ENCODE measurements at regions not wholly inside any gene's neighbourhood (a gene's known extent, or its start where the extent isn't known, plus 50 kb on each side); places are given as distances from the start of the nearest gene placed in this dataset.
"Not testable (repeated sequence)": the region's sequence is repeated elsewhere in the genome, so short reads cannot be mapped to it uniquely, and the experiment has no call there.

DNA sequence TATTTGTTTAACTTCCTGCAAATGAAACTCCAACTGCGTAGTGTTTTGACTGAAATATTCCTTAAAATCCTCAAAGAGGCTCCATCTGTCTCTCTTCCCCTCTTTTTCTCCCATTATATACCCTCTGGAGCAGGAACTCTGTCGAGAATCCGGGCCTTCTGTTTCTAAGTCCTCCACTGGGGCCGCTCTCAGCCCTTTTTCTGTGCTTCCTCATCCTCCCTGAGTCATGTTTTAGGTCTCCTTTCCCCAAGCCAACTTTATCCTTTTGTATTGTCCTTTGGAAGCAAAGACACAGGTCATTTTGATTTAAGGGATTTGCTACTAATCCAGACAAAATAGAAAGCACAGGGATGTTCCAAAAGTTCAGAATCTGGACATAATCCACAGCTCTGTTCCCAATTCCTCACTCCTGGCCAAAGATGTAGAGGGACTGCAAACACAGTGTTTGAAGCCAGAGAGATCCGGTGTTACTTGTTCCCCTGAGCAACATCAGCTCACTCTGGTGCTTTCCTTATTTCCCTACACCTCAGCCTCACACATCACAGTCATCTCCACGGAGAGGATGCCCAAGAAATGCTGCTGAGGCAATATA, 131.0 kb upstream of the KLF3 start:
- Histone ChIP-seq H3K4ac (ENCODE audit: low read depth, low read length) (no peak overlapping the region), H3K79me1 (ENCODE audit: low read length) (no peaks in the 10 kb centered on the region), H3K36me3 (ENCODE audit: control insufficient read depth in 1 of 2, insufficient read depth in 2 of 2, low read length in 2 of 2) (no peaks in the 10 kb centered on the region), H3K27ac (ENCODE audit: low read depth, low read length) (no peak overlapping the region), H2AFZ (ENCODE audit: insufficient read depth, low read length, poor library complexity) (no peak overlapping the region), H4K8ac (ENCODE audit: low read depth, low read length) (no peak overlapping the region), H3K27me3 (ENCODE audit: insufficient read depth, low read length) (no peaks in the 10 kb centered on the region), H3K9me3 (ENCODE audit: insufficient read depth, low read depth, low read length) (no peaks in the 10 kb centered on the region), H4K12ac (ENCODE audit: low read depth, low read length) (no peak overlapping the region), H3K9ac (ENCODE audit: low read length) (no peak overlapping the region), H3K14ac (ENCODE audit: low read length) (no peak overlapping the region), H2BK5ac (ENCODE audit: low read depth, low read length, poor library complexity) (no peak overlapping the region), H3K4me2 (ENCODE audit: low read length) (no peak overlapping the region), H3K4me1 (ENCODE audit: control insufficient read depth in 1 of 2, insufficient read depth in 2 of 2, low read length in 2 of 2) (no peaks in the 10 kb centered on the region), H3K4me3 (ENCODE audit: low read depth, low read length) (no peak overlapping the region), H2BK120ac (ENCODE audit: insufficient read depth, low read length, poor library complexity) (no peak overlapping the region), H4K91ac (ENCODE audit: low read depth, low read length) (no peak overlapping the region), H3K23ac (ENCODE audit: low read length) (no peak overlapping the region), H3K79me2 (ENCODE audit: control insufficient read depth, insufficient read depth, low read length, poor library complexity) (no peaks in the 10 kb centered on the region), H2AK5ac (ENCODE audit: low read length) (no peak overlapping the region), H2BK12ac (ENCODE audit: low read length) (no peak overlapping the region), H3K18ac (ENCODE audit: low read length) (no peak overlapping the region)
- no peak for DNase-seq
- no CpG with 5 or more reads among the region's 6 CpGs for WGBS (ENCODE audit: extremely low coverage, insufficient coverage, insufficient read length)

- H3K18ac ChIP-seq (ENCODE audit: low read length) = no peak overlapping the region
- no CpG with 5 or more reads among the region's 3 CpGs for WGBS (ENCODE audit: extremely low coverage, insufficient coverage, insufficient read length)
- H2BK5ac ChIP-seq (ENCODE audit: low read depth, low read length, poor library complexity) = no peak overlapping the region
- no peaks in the 10 kb centered on the region for H3K4me1 ChIP-seq (ENCODE audit: control insufficient read depth in 1 of 2, insufficient read depth in 2 of 2, low read length in 2 of 2)
- H2BK12ac ChIP-seq (ENCODE audit: low read length) = no peak overlapping the region
- H3K4ac ChIP-seq (ENCODE audit: low read depth, low read length) = no peak overlapping the region
- H2BK120ac ChIP-seq (ENCODE audit: insufficient read depth, low read length, poor library complexity) = no peak overlapping the region
- no peak overlapping the region for H2AFZ ChIP-seq (ENCODE audit: insufficient read depth, low read length, poor library complexity)
- no peaks in the 10 kb centered on the region for H3K36me3 ChIP-seq (ENCODE audit: control insufficient read depth in 1 of 2, insufficient read depth in 2 of 2, low read length in 2 of 2)
- no peak overlapping the region for H2AK5ac ChIP-seq (ENCODE audit: low read length)
- H4K91ac ChIP-seq (ENCODE audit: low read depth, low read length) = no peak overlapping the region
- no peak overlapping the region for H3K4me2 ChIP-seq (ENCODE audit: low read length)
- H4K12ac ChIP-seq (ENCODE audit: low read depth, low read length) = no peak overlapping the region
- no peak overlapping the region for H3K4me3 ChIP-seq (ENCODE audit: low read depth, low read length)
- H4K8ac ChIP-seq (ENCODE audit: low read depth, low read length) = no peak overlapping the region
- H3K23ac ChIP-seq (ENCODE audit: low read length) = no peak overlapping the region
- H3K14ac ChIP-seq (ENCODE audit: low read length) = no peak overlapping the region
- no peak overlapping the region for H3K9ac ChIP-seq (ENCODE audit: low read length)
- H3K79me2 ChIP-seq (ENCODE audit: control insufficient read depth, insufficient read depth, low read length, poor library complexity) = no peaks in the 10 kb centered on the region
- peak; percentile 44 to 83 for DNase-seq
- H3K27ac ChIP-seq (ENCODE audit: low read depth, low read length) = no peak overlapping the region
- H3K79me1 ChIP-seq (ENCODE audit: low read length) = no peaks in the 10 kb centered on the region
- no peaks in the 10 kb centered on the region for H3K9me3 ChIP-seq (ENCODE audit: insufficient read depth, low read depth, low read length)
- H3K27me3 ChIP-seq (ENCODE audit: insufficient read depth, low read length) = no peaks in the 10 kb centered on the region
Measured at GRCh38 chr4:38534344-38535045, 129.5 kb upstream of the KLF3 start.

- not testable (repeated sequence) for H2BK12ac ChIP-seq (ENCODE audit: low read length); H3K4ac ChIP-seq (ENCODE audit: low read depth, low read length); H3K4me1 ChIP-seq (ENCODE audit: control insufficient read depth in 1 of 2, insufficient read depth in 2 of 2, low read length in 2 of 2); H3K79me2 ChIP-seq (ENCODE audit: control insufficient read depth, insufficient read depth, low read length, poor library complexity); H3K27me3 ChIP-seq (ENCODE audit: insufficient read depth, low read length); H3K79me1 ChIP-seq (ENCODE audit: low read length); H3K18ac ChIP-seq (ENCODE audit: low read length); H4K91ac ChIP-seq (ENCODE audit: low read depth, low read length); H2BK5ac ChIP-seq (ENCODE audit: low read depth, low read length, poor library complexity); H2AFZ ChIP-seq (ENCODE audit: insufficient read depth, low read length, poor library complexity); H3K36me3 ChIP-seq (ENCODE audit: control insufficient read depth in 1 of 2, insufficient read depth in 2 of 2, low read length in 2 of 2); H2BK120ac ChIP-seq (ENCODE audit: insufficient read depth, low read length, poor library complexity); H3K14ac ChIP-seq (ENCODE audit: low read length); H4K12ac ChIP-seq (ENCODE audit: low read depth, low read length); H3K9ac ChIP-seq (ENCODE audit: low read length); H3K4me2 ChIP-seq (ENCODE audit: low read length); H3K23ac ChIP-seq (ENCODE audit: low read length); H3K27ac ChIP-seq (ENCODE audit: low read depth, low read length); H4K8ac ChIP-seq (ENCODE audit: low read depth, low read length); H3K9me3 ChIP-seq (ENCODE audit: insufficient read depth, low read depth, low read length); H2AK5ac ChIP-seq (ENCODE audit: low read length); H3K4me3 ChIP-seq (ENCODE audit: low read depth, low read length); DNase-seq
- WGBS (ENCODE audit: extremely low coverage, insufficient coverage, insufficient read length) = no CpG with 5 or more reads among the region's 1 CpG
Measured at GRCh38 chr4:38535071-38535470, 128.9 kb upstream of the KLF3 start.

DNA sequence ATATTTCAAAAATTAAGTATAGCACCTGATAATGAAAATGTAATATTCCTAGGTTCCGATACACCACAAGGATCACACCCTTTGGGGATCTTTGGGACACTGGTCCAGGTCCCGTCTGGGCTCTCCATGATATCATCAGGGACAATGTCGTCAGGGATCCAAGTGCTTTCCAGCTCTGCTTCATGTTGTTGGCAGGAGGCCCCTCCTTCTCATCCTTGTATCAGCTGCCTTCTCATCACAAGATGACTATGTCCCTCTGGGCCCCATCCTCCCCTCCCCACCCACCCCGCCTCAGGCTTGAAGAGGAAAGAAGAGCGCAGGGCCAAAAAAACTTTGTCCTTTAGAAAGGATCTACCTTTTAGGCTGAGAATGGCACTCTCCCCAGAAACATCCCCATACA, 128.3 kb upstream of the KLF3 start:
- no peak overlapping the region for H3K4me3 ChIP-seq (ENCODE audit: low read depth, low read length)
- H3K18ac ChIP-seq (ENCODE audit: low read length) = no peak overlapping the region
- H3K9ac ChIP-seq (ENCODE audit: low read length) = no peak overlapping the region
- H3K9me3 ChIP-seq (ENCODE audit: insufficient read depth, low read depth, low read length) = no peaks in the 10 kb centered on the region
- H2BK120ac ChIP-seq (ENCODE audit: insufficient read depth, low read length, poor library complexity) = no peak overlapping the region
- no peaks in the 10 kb centered on the region for H3K27me3 ChIP-seq (ENCODE audit: insufficient read depth, low read length)
- no peak overlapping the region for H2AK5ac ChIP-seq (ENCODE audit: low read length)
- no peak overlapping the region for H2AFZ ChIP-seq (ENCODE audit: insufficient read depth, low read length, poor library complexity)
- H3K23ac ChIP-seq (ENCODE audit: low read length) = no peak overlapping the region
- no peaks in the 10 kb centered on the region for H3K79me2 ChIP-seq (ENCODE audit: control insufficient read depth, insufficient read depth, low read length, poor library complexity)
- H4K8ac ChIP-seq (ENCODE audit: low read depth, low read length) = no peak overlapping the region
- no peak for DNase-seq
- no peak overlapping the region for H4K91ac ChIP-seq (ENCODE audit: low read depth, low read length)
- H2BK5ac ChIP-seq (ENCODE audit: low read depth, low read length, poor library complexity) = no peak overlapping the region
- no peak overlapping the region for H3K4ac ChIP-seq (ENCODE audit: low read depth, low read length)
- H3K4me2 ChIP-seq (ENCODE audit: low read length) = no peak overlapping the region
- H4K12ac ChIP-seq (ENCODE audit: low read depth, low read length) = no peak overlapping the region
- no peaks in the 10 kb centered on the region for H3K79me1 ChIP-seq (ENCODE audit: low read length)
- H2BK12ac ChIP-seq (ENCODE audit: low read length) = no peak overlapping the region
- no peaks in the 10 kb centered on the region for H3K36me3 ChIP-seq (ENCODE audit: control insufficient read depth in 1 of 2, insufficient read depth in 2 of 2, low read length in 2 of 2)
- WGBS (ENCODE audit: extremely low coverage, insufficient coverage, insufficient read length) = no CpG with 5 or more reads among the region's 5 CpGs
- H3K14ac ChIP-seq (ENCODE audit: low read length) = no peak overlapping the region
- no peaks in the 10 kb centered on the region for H3K4me1 ChIP-seq (ENCODE audit: control insufficient read depth in 1 of 2, insufficient read depth in 2 of 2, low read length in 2 of 2)
- no peak overlapping the region for H3K27ac ChIP-seq (ENCODE audit: low read depth, low read length)
